ENCODE measurements at regions not wholly inside any gene's neighbourhood (a gene's known extent, or its start where the extent isn't known, plus 50 kb on each side); places are given as distances from the start of the nearest gene placed in this dataset.

- DNase-seq (ENCODE audit: low read depth in 2 of 3, low spot score in 1 of 3), result no peak
Measured at GRCh38 chr1:193607787-193608186, 421.4 kb upstream of the B3GALT2 start.

GRCh38 chr1:193606035-193606434 is 419.6 kb upstream of the B3GALT2 start:
- no peak for DNase-seq (ENCODE audit: low read depth in 2 of 3, low spot score in 1 of 3)

- DNase-seq (ENCODE audit: low read depth in 2 of 3, low spot score in 1 of 3), result no peak
Measured at GRCh38 chr1:193602705-193603104, 416.3 kb upstream of the B3GALT2 start.

- DNase-seq (ENCODE audit: low read depth in 2 of 3, low spot score in 1 of 3), result no peak
Measured at GRCh38 chr1:193593147-193593885, 406.9 kb upstream of the B3GALT2 start.

GRCh38 chr1:193592317-193592716 is 405.9 kb upstream of the B3GALT2 start:
- DNase-seq (ENCODE audit: low read depth in 2 of 3, low spot score in 1 of 3), result no peak

GRCh38 chr1:193590102-193590501 is 403.7 kb upstream of the B3GALT2 start:
- no peak for DNase-seq (ENCODE audit: low read depth in 2 of 3, low spot score in 1 of 3)

GRCh38 chr1:193589597-193590040 is 403.2 kb upstream of the B3GALT2 start:
- no peak for DNase-seq (ENCODE audit: low read depth in 2 of 3, low spot score in 1 of 3)

- DNase-seq (ENCODE audit: low read depth in 2 of 3, low spot score in 1 of 3), result no peak
Measured at GRCh38 chr1:193588311-193589082, 402.1 kb upstream of the B3GALT2 start.

- DNase-seq (ENCODE audit: low read depth in 2 of 3, low spot score in 1 of 3), result no peak
Measured at GRCh38 chr1:193584731-193585239, 398.4 kb upstream of the B3GALT2 start.

- DNase-seq (ENCODE audit: low read depth in 2 of 3, low spot score in 1 of 3), result no peak
Measured at GRCh38 chr1:193581341-193581740, 394.9 kb upstream of the B3GALT2 start.

GRCh38 chr1:193580419-193580818 is 394.0 kb upstream of the B3GALT2 start:
- no peak for DNase-seq (ENCODE audit: low read depth in 2 of 3, low spot score in 1 of 3)

- DNase-seq (ENCODE audit: low read depth in 2 of 3, low spot score in 1 of 3), result no peak
Measured at GRCh38 chr1:193579323-193579722, 392.9 kb upstream of the B3GALT2 start.

- DNase-seq (ENCODE audit: low read depth in 2 of 3, low spot score in 1 of 3), result no peak
Measured at GRCh38 chr1:193574913-193575312, 388.5 kb upstream of the B3GALT2 start.

- no peak for DNase-seq (ENCODE audit: low read depth in 2 of 3, low spot score in 1 of 3)
Measured at GRCh38 chr1:193569983-193570269, 383.5 kb upstream of the B3GALT2 start.

- no peak for DNase-seq (ENCODE audit: low read depth in 2 of 3, low spot score in 1 of 3)
Measured at GRCh38 chr1:193569096-193569982, 382.9 kb upstream of the B3GALT2 start.

GRCh38 chr1:193568512-193568911 is 382.1 kb upstream of the B3GALT2 start:
- no peak for DNase-seq (ENCODE audit: low read depth in 2 of 3, low spot score in 1 of 3)

- no peak for DNase-seq (ENCODE audit: low read depth in 2 of 3, low spot score in 1 of 3)
Measured at GRCh38 chr1:193567937-193568336, 381.5 kb upstream of the B3GALT2 start.

GRCh38 chr1:193566735-193567134 is 380.3 kb upstream of the B3GALT2 start:
- no peak for DNase-seq (ENCODE audit: low read depth in 2 of 3, low spot score in 1 of 3)

- DNase-seq (ENCODE audit: low read depth in 2 of 3, low spot score in 1 of 3), result no peak
Measured at GRCh38 chr1:193565971-193566577, 379.7 kb upstream of the B3GALT2 start.

GRCh38 chr1:193562121-193562520 is 375.7 kb upstream of the B3GALT2 start:
- DNase-seq (ENCODE audit: low read depth in 2 of 3, low spot score in 1 of 3), result no peak

- DNase-seq (ENCODE audit: low read depth in 2 of 3, low spot score in 1 of 3), result no peak
Measured at GRCh38 chr1:193558491-193559028, 372.1 kb upstream of the B3GALT2 start.

All from stimulated activated CD4-positive, alpha-beta T cell treated with anti-CD3 and anti-CD28 coated beads, Interleukin-12 subunit alpha, Interleukin-12 subunit beta, amount 100 ng/mL, for 48 hours (primary cell).